ENCODE measurements at regions not wholly inside any gene's neighbourhood (a gene's known extent, or its start where the extent isn't known, plus 50 kb on each side); places are given as distances from the start of the nearest gene placed in this dataset.
"Not testable (repeated sequence)": the region's sequence is repeated elsewhere in the genome, so short reads cannot be mapped to it uniquely, and the experiment has no call there.

GRCh38 chr2:89224803-89225202 lies 533.3 kb downstream of the RPIA start:
- H2AFZ ChIP-seq (ENCODE audit: low read length), result not testable (repeated sequence)

GRCh38 chr2:89229979-89230378 lies 538.5 kb downstream of the RPIA start:
- H4K20me1 ChIP-seq (ENCODE audit: insufficient read depth, low read length); H3K9me3 ChIP-seq (ENCODE audit: low read length); H3K79me2 ChIP-seq (ENCODE audit: insufficient read depth, low read length); H3K9ac ChIP-seq (ENCODE audit: low read length); H3K4me2 ChIP-seq (ENCODE audit: low read length); H2AFZ ChIP-seq (ENCODE audit: low read length); H3K27ac ChIP-seq (ENCODE audit: low read depth, low read length, poor library complexity, severe bottlenecking); H3K36me3 ChIP-seq (ENCODE audit: insufficient read depth, low read length); H3K4me3 ChIP-seq (ENCODE audit: low read depth, low read length, poor library complexity, severe bottlenecking); H3K9me2 ChIP-seq (ENCODE audit: low read depth, low read length); H3K27me3 ChIP-seq (ENCODE audit: insufficient read depth, low read length); H3F3A ChIP-seq (ENCODE audit: insufficient read depth, low read length): not testable (repeated sequence)
- peaks cover 24% of the 10 kb centered on the region for H3K4me1 ChIP-seq (ENCODE audit: insufficient read depth, low read length, severe bottlenecking)

More at GRCh38 chr2:89224803-89225202, 533.3 kb downstream of the RPIA start:
- H3F3A ChIP-seq (ENCODE audit: insufficient read depth, low read length); H3K79me2 ChIP-seq (ENCODE audit: insufficient read depth, low read length); H3K27me3 ChIP-seq (ENCODE audit: insufficient read depth, low read length); H4K20me1 ChIP-seq (ENCODE audit: insufficient read depth, low read length); H3K4me2 ChIP-seq (ENCODE audit: low read length); H3K9me3 ChIP-seq (ENCODE audit: low read length); H3K4me3 ChIP-seq (ENCODE audit: low read depth, low read length, poor library complexity, severe bottlenecking); H3K27ac ChIP-seq (ENCODE audit: low read depth, low read length, poor library complexity, severe bottlenecking); H3K36me3 ChIP-seq (ENCODE audit: insufficient read depth, low read length); H3K9ac ChIP-seq (ENCODE audit: low read length); H3K9me2 ChIP-seq (ENCODE audit: low read depth, low read length): not testable (repeated sequence)
- TF ChIP-seq CTCF (IDR thresholded peaks at IDR 0.05; ENCODE audit: low read length), result peak; percentile 35; the same call in 1 of the 2 replicates
- H3K4me1 ChIP-seq (ENCODE audit: insufficient read depth, low read length, severe bottlenecking), result peaks cover 12% of the 10 kb centered on the region

GRCh38 chr2:89231241-89231640 lies 539.8 kb downstream of the RPIA start:
- H2AFZ ChIP-seq (ENCODE audit: low read length); H3K27me3 ChIP-seq (ENCODE audit: insufficient read depth, low read length); H3F3A ChIP-seq (ENCODE audit: insufficient read depth, low read length); H3K9me2 ChIP-seq (ENCODE audit: low read depth, low read length); H3K79me2 ChIP-seq (ENCODE audit: insufficient read depth, low read length); H3K9ac ChIP-seq (ENCODE audit: low read length); H3K27ac ChIP-seq (ENCODE audit: low read depth, low read length, poor library complexity, severe bottlenecking); H3K4me3 ChIP-seq (ENCODE audit: low read depth, low read length, poor library complexity, severe bottlenecking); H4K20me1 ChIP-seq (ENCODE audit: insufficient read depth, low read length); H3K4me2 ChIP-seq (ENCODE audit: low read length); H3K36me3 ChIP-seq (ENCODE audit: insufficient read depth, low read length); H3K9me3 ChIP-seq (ENCODE audit: low read length): not testable (repeated sequence)
- peaks cover 24% of the 10 kb centered on the region for H3K4me1 ChIP-seq (ENCODE audit: insufficient read depth, low read length, severe bottlenecking)

GRCh38 chr2:89233931-89234330 lies 542.5 kb downstream of the RPIA start:
- H3K9me3 ChIP-seq (ENCODE audit: low read length); H4K20me1 ChIP-seq (ENCODE audit: insufficient read depth, low read length); H3K36me3 ChIP-seq (ENCODE audit: insufficient read depth, low read length); H3K27me3 ChIP-seq (ENCODE audit: insufficient read depth, low read length); H3F3A ChIP-seq (ENCODE audit: insufficient read depth, low read length); H3K9me2 ChIP-seq (ENCODE audit: low read depth, low read length); H3K79me2 ChIP-seq (ENCODE audit: insufficient read depth, low read length); H2AFZ ChIP-seq (ENCODE audit: low read length): not testable (repeated sequence)
- peak overlapping the region; percentile 56 for H3K4me3 ChIP-seq (ENCODE audit: low read depth, low read length, poor library complexity, severe bottlenecking)
- H3K4me1 ChIP-seq (ENCODE audit: insufficient read depth, low read length, severe bottlenecking), result peaks cover 24% of the 10 kb centered on the region
- peak overlapping the region; percentile 43; the same call in 1 of the 2 replicates for H3K9ac ChIP-seq (ENCODE audit: low read length)
- peak overlapping the region; percentile 81 for H3K4me2 ChIP-seq (ENCODE audit: low read length)
- H3K27ac ChIP-seq (ENCODE audit: low read depth, low read length, poor library complexity, severe bottlenecking), result peak overlapping the region; percentile 52

GRCh38 chr2:89234818-89235466 lies 543.5 kb downstream of the RPIA start:
- not testable (repeated sequence) for H4K20me1 ChIP-seq (ENCODE audit: insufficient read depth, low read length); H2AFZ ChIP-seq (ENCODE audit: low read length); H3K9me3 ChIP-seq (ENCODE audit: low read length); H3K27me3 ChIP-seq (ENCODE audit: insufficient read depth, low read length); H3F3A ChIP-seq (ENCODE audit: insufficient read depth, low read length); H3K36me3 ChIP-seq (ENCODE audit: insufficient read depth, low read length); H3K9me2 ChIP-seq (ENCODE audit: low read depth, low read length); H3K79me2 ChIP-seq (ENCODE audit: insufficient read depth, low read length)
- peak overlapping the region; percentile 52 for H3K27ac ChIP-seq (ENCODE audit: low read depth, low read length, poor library complexity, severe bottlenecking)
- H3K4me3 ChIP-seq (ENCODE audit: low read depth, low read length, poor library complexity, severe bottlenecking), result peak overlapping the region; percentile 56
- peak overlapping the region; percentile 81 for H3K4me2 ChIP-seq (ENCODE audit: low read length)
- H3K4me1 ChIP-seq (ENCODE audit: insufficient read depth, low read length, severe bottlenecking), result peaks cover 24% of the 10 kb centered on the region
- H3K9ac ChIP-seq (ENCODE audit: low read length), result peak overlapping the region; percentile 43; the same call in 1 of the 2 replicates

GRCh38 chr2:89236832-89237450 lies 545.5 kb downstream of the RPIA start:
- H3F3A ChIP-seq (ENCODE audit: insufficient read depth, low read length); H3K79me2 ChIP-seq (ENCODE audit: insufficient read depth, low read length); H3K9me2 ChIP-seq (ENCODE audit: low read depth, low read length); H3K27ac ChIP-seq (ENCODE audit: low read depth, low read length, poor library complexity, severe bottlenecking); H3K9me3 ChIP-seq (ENCODE audit: low read length); H3K9ac ChIP-seq (ENCODE audit: low read length); H2AFZ ChIP-seq (ENCODE audit: low read length); H3K27me3 ChIP-seq (ENCODE audit: insufficient read depth, low read length); H3K36me3 ChIP-seq (ENCODE audit: insufficient read depth, low read length); H3K4me3 ChIP-seq (ENCODE audit: low read depth, low read length, poor library complexity, severe bottlenecking); H3K4me2 ChIP-seq (ENCODE audit: low read length); H4K20me1 ChIP-seq (ENCODE audit: insufficient read depth, low read length): not testable (repeated sequence)
- H3K4me1 ChIP-seq (ENCODE audit: insufficient read depth, low read length, severe bottlenecking), result peaks cover 20% of the 10 kb centered on the region

- H3K4me3 ChIP-seq (ENCODE audit: low read depth, low read length, poor library complexity, severe bottlenecking); H3K9me2 ChIP-seq (ENCODE audit: low read depth, low read length); H2AFZ ChIP-seq (ENCODE audit: low read length); H3K27ac ChIP-seq (ENCODE audit: low read depth, low read length, poor library complexity, severe bottlenecking); H3K9me3 ChIP-seq (ENCODE audit: low read length); H3K9ac ChIP-seq (ENCODE audit: low read length); H3K4me2 ChIP-seq (ENCODE audit: low read length); H3K79me2 ChIP-seq (ENCODE audit: insufficient read depth, low read length); H3K27me3 ChIP-seq (ENCODE audit: insufficient read depth, low read length); H4K20me1 ChIP-seq (ENCODE audit: insufficient read depth, low read length); H3K36me3 ChIP-seq (ENCODE audit: insufficient read depth, low read length); H3F3A ChIP-seq (ENCODE audit: insufficient read depth, low read length): not testable (repeated sequence)
- peaks cover 19% of the 10 kb centered on the region for H3K4me1 ChIP-seq (ENCODE audit: insufficient read depth, low read length, severe bottlenecking)
These were observed 546.3 kb downstream of the RPIA start for GRCh38 chr2:89237783-89238182.
